K562 (cell line): ENCODE measurements at regions not wholly inside any gene's neighbourhood (a gene's known extent, or its start where the extent isn't known, plus 50 kb on each side); places are given as distances from the start of the nearest gene placed in this dataset.

Experiments used
- ADNP ChIP-seq: fragments of 200-800 bp; sonication (Bioruptor generic); IDR thresholded peaks from 2 replicates; pipeline ENCODE4 v1.6.1; 2016; ENCODE audit warnings: missing genetic modification characterization, missing compliant biosample characterization
- ATF1 ChIP-seq, 2 experiments: fragments of 450-650 bp in 1 of 2; IDR thresholded peaks; 2 replicates each; pipeline ENCODE4 v1.6.1; 2016; ENCODE audit warnings: missing compliant biosample characterization in 1 of 2, missing genetic modification characterization in 1 of 2
- CTCF ChIP-seq, 3 experiments: IDR thresholded peaks in 2 of 3; conservative IDR thresholded peaks in 1 of 3; 2 replicates each; pipeline ENCODE4 v1.5.1; 2011 to 2012; ENCODE audit warnings: low read length in 3 of 3, mild to moderate bottlenecking in 3 of 3, control low read depth in 2 of 3, improper control_type of control experiment in 1 of 3, inconsistent platforms in 1 of 3, low read depth in 1 of 3, mixed read lengths in 1 of 3, moderate library complexity in 1 of 3; ENCODE audit not compliant: insufficient read depth in 2 of 3
- EP300 ChIP-seq: IDR thresholded peaks from 2 replicates; pipeline ENCODE4 v1.6.1; 2012; ENCODE audit warnings: low read length, improper control_type of control experiment
- KDM1A ChIP-seq, 2 experiments: fragments of 450-650 bp; IDR thresholded peaks; 2 replicates each; pipeline ENCODE4 v1.6.1; 2016; ENCODE audit warnings: mild to moderate bottlenecking in 2 of 2
- TF ChIP-seq, protein P1 (sequence below): fragments of 450-650 bp; formaldehyde crosslinking; IDR thresholded peaks from 2 replicates; pipeline ENCODE4 v1.4.0; 2022; ENCODE audit warnings: mild to moderate bottlenecking, moderate library complexity

DNA sequence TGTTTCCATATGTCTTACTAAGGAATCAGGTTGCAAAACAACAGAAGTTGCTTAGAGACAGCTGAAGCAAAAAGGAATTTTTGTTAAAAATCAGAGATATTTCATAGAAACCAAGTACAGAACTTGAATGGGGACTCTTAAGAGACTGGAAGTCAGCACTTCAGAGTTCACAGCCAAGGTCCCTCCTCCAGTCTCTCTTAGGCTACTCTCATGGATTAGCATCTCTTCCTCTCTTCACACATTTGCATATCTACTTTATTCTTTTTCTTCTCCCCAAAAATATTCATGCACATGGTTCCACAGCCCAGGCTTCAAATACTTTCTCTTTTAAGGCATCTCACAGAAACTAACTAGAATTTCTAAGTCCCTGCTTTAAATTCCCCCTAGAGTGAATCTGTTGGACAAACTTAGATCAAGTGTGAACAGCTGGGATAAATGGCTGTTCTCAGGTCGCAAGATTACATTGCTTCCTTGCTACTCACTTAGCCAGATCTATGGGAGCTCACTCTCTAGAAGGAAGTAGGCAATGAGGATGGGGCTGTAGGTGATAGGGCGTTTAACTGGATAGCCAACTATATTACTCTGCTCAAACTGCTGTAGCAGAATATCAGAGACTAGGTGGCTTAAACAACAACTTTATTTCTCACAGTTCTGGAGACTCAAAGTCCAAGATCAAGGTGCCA, 73.7 kb upstream of the GALNT7 start:
- TF ChIP-seq, protein P1, sequence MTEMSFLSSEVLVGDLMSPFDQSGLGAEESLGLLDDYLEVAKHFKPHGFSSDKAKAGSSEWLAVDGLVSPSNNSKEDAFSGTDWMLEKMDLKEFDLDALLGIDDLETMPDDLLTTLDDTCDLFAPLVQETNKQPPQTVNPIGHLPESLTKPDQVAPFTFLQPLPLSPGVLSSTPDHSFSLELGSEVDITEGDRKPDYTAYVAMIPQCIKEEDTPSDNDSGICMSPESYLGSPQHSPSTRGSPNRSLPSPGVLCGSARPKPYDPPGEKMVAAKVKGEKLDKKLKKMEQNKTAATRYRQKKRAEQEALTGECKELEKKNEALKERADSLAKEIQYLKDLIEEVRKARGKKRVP (CRISPR knock-in tag), result no peak
- TF ChIP-seq KDM1A (IDR thresholded peaks at IDR 0.05) (no peak), CTCF (IDR thresholded peaks at IDR 0.05 in 2 of 3, conservative IDR thresholded peaks at IDR 0.05 in 1 of 3; ENCODE audit: insufficient read depth in 2 of 3, low read depth in 1 of 3, low read length in 3 of 3) (no peak), ADNP (tag) (no peak), EP300 (no peak), ATF1 (CRISPR knock-in tag; IDR thresholded peaks at IDR 0.05) (no peak), ATF1 (tag; IDR thresholded peaks at IDR 0.05) (no peak)
